Activated naive CD8-positive, alpha-beta T cell treated with anti-CD3 and anti-CD28 coated beads, Interleukin-2, amount 50 U/mL, for 24 hours (primary cell): ENCODE measurements at regions not wholly inside any gene's neighbourhood (a gene's known extent, or its start where the extent isn't known, plus 50 kb on each side); places are given as distances from the start of the nearest gene placed in this dataset.

Source experiments
- ATAC-seq: fragments of 150-1000 bp; cut with Tn5 transposase; one replicate; pipeline ENCODE4 v1.10.0; 2021
- DNase-seq: peaks from one replicate; pipeline ENCODE4 v3.0.0; 2021
- H3K27ac Mint-ChIP-seq: one replicate; pipeline ENCODE4 v1.8.0; 2021; ENCODE audit warnings: mild to moderate bottlenecking, mixed read lengths
- H3K27me3 Mint-ChIP-seq: one replicate; pipeline ENCODE4 v1.8.0; 2021; ENCODE audit warnings: mixed read lengths
- H3K36me3 Mint-ChIP-seq: one replicate; pipeline ENCODE4 v1.8.0; 2021; ENCODE audit warnings: low read depth, mixed read lengths
- H3K4me1 Mint-ChIP-seq: one replicate; pipeline ENCODE4 v1.8.0; 2021; ENCODE audit warnings: mixed read lengths
- H3K4me3 Mint-ChIP-seq: one replicate; pipeline ENCODE4 v1.8.0; 2021; ENCODE audit warnings: mild to moderate bottlenecking, moderate library complexity, mixed read lengths
- H3K9me3 Mint-ChIP-seq: one replicate; pipeline ENCODE4 v1.8.0; 2021; ENCODE audit warnings: mixed read lengths

DNA sequence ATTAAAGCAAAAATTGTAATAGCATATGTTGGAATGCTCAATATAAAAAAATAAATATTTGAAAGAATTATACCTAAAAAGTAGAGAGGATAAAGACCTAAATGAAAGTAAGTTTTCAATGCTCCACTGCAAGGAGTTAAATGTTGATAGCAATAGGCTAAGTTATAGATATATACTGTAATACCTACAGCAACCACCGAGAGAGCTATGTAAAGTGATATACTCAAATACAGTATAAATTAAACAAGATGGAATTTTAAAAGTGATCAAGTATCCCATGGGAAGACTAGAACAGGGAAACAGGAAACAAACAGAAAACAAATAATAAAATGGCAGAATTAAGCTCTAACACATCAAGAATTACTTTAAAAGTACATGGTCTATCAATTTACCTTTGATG is 73.9 kb downstream of the CASP3 start:
- DNase-seq (no peak), ATAC-seq (peak; percentile 54)
- Mint-ChIP-seq H3K36me3 (peaks cover 9% of the 10 kb centered on the region), H3K9me3 (peaks cover 13% of the 10 kb centered on the region), H3K27ac (peak overlapping the region; percentile 88), H3K4me3 (peak overlapping the region; percentile 9), H3K4me1 (peaks cover 14% of the 10 kb centered on the region), H3K27me3 (no peaks in the 10 kb centered on the region)

DNA sequence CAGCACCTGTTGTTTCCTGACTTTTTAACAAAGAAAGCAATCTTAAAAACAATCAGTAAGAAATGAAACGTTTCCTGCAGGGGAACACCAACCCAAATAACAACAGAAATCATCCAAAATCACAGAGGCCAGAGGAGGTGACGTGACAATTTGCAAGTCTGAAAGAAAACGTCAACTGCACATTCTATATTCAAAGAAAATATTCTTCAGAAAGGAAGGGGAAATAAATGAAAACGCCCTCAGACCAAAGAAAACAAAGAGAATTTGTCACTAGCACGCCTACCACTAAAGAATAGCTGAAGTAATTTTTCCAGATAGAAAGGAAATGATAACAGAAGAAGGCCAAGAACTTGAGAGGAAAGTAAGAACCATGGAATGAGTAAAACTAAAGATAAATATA is 74.4 kb downstream of the CASP3 start:
- Mint-ChIP-seq H3K4me3 (peak overlapping the region; percentile 9), H3K27me3 (no peaks in the 10 kb centered on the region), H3K27ac (peak overlapping the region; percentile 88), H3K9me3 (peaks cover 8% of the 10 kb centered on the region), H3K36me3 (peaks cover 9% of the 10 kb centered on the region), H3K4me1 (peaks cover 14% of the 10 kb centered on the region)
- DNase-seq (no peak), ATAC-seq (peak; percentile 46)

DNA sequence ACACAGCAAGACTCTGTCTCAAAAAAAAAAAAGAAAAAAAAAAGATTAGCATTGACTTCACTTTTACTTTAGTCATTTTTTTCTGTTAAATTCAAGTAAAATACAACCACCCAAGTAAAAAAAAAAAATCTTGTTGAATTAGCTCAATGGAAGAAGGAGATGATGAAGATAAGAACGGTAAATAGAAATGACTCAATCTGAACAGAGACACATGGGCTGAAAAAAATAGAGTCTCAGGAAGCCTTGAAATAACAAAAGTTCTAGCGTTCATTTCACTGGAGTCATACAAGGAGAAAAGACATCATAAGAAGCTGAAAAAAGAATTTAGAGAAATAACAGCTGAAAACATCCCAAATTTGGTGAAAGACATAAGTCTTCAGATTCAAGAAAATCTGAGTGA is 75.5 kb downstream of the CASP3 start:
- no peak for DNase-seq
- H3K36me3 Mint-ChIP-seq, result peaks cover 6% of the 10 kb centered on the region
- peaks cover 14% of the 10 kb centered on the region for H3K4me1 Mint-ChIP-seq
- peak overlapping the region; percentile 69 for H3K27ac Mint-ChIP-seq
- H3K4me3 Mint-ChIP-seq, result no peak overlapping the region
- no peak for ATAC-seq
- peaks cover 4% of the 10 kb centered on the region for H3K9me3 Mint-ChIP-seq
- no peaks in the 10 kb centered on the region for H3K27me3 Mint-ChIP-seq

DNA sequence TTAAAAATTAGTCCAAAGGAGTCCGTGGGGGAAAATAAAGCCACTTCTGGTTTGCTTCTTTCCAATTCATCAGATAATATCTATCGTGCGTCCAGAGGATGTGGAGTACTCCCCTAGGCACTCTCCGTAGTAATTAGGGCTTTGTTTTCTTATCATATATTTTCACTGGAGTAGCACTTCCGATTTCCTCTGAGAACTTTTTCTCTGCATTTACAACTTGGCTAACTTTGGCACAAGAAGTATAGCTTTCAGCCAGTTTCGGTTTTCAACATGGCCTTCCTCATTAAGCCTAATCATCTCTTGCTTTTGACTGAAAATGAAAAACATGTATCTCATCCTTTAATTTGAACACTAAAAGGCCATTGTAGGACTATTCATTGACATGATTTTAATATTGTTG is 80.5 kb downstream of the CASP3 start:
- no peak for DNase-seq
- Mint-ChIP-seq H3K4me3 (no peak overlapping the region), H3K27ac (no peak overlapping the region)

DNA sequence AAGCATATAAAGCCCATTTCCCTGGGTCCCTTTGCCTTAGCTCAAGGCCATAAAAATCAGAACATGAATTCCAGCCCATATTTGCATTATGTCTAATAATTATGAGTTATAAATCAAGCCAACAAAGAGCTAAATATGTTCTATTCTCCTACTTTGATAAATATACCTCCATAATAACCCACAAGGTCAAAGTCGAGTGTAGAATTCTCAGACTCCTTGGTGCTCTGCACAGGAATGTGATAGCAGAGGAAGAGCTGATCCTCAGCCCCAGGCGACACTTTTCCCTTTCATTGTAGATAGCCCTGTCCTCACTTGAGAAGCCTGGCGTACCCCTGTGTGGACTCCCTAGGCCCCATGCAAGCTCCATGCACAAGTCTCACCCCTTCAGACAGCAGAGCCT is 85.6 kb downstream of the CASP3 start:
- Mint-ChIP-seq H3K27me3 (no peaks in the 10 kb centered on the region), H3K4me3 (no peak overlapping the region), H3K36me3 (no peaks in the 10 kb centered on the region), H3K27ac (no peak overlapping the region), H3K9me3 (peaks cover 6% of the 10 kb centered on the region), H3K4me1 (no peaks in the 10 kb centered on the region)
- ATAC-seq (no peak), DNase-seq (no peak)

More for the DNA sequence above, 80.5 kb downstream of the CASP3 start:
- Mint-ChIP-seq H3K9me3 (peaks cover 8% of the 10 kb centered on the region), H3K36me3 (peaks cover 2% of the 10 kb centered on the region), H3K4me1 (peaks cover 2% of the 10 kb centered on the region), H3K27me3 (no peaks in the 10 kb centered on the region)
- ATAC-seq, result no peak

DNA sequence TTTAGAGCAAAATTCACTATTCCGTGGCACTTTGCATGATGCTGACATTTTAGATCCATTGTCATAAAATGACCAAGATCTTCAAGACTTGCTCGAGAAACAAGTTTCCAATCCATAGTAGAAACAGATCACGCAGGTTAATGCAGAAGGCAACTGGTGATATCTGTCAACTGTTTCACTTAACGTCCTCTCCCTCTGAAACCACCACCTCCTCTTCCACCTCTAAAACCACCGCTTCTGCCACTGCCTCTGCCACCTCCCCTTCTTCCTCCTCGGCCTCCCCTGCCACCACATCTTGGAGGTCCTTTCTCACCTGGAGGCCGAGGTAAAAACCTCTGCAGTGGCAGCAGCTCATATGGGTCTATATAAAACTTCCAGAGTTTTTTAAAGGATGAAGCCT is 84.6 kb upstream of the IRF2 start:
- ATAC-seq (no peak), DNase-seq (no peak)
- no peaks in the 10 kb centered on the region for H3K36me3 Mint-ChIP-seq
- H3K4me1 Mint-ChIP-seq, result no peaks in the 10 kb centered on the region
- no peak overlapping the region for H3K27ac Mint-ChIP-seq
- H3K9me3 Mint-ChIP-seq, result no peaks in the 10 kb centered on the region
- no peak overlapping the region for H3K4me3 Mint-ChIP-seq
- no peaks in the 10 kb centered on the region for H3K27me3 Mint-ChIP-seq

DNA sequence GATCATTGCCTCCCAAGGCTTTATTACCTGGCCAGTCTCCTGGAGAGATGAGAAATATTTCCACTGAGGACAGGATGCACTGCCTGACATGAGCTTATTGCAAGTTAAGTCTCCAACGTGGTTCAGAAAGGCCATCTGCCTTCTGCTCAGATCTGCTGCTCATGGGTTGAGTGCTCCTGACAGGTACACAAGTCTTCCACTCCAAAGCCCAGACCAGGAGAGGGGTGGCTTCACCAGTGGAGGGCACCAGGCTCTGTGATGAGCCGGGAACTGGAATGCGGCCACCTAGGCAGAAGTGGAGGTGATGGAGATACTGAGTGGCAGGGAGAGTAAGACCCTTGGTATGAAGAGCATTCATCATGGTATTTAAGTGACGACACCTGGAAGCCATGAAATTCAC is 79.5 kb upstream of the IRF2 start:
- H3K9me3 Mint-ChIP-seq, result peaks cover 3% of the 10 kb centered on the region
- H3K4me3 Mint-ChIP-seq, result no peak overlapping the region
- H3K4me1 Mint-ChIP-seq, result no peaks in the 10 kb centered on the region
- no peak overlapping the region for H3K27ac Mint-ChIP-seq
- DNase-seq (no peak), ATAC-seq (no peak)
- no peaks in the 10 kb centered on the region for H3K27me3 Mint-ChIP-seq
- no peaks in the 10 kb centered on the region for H3K36me3 Mint-ChIP-seq

DNA sequence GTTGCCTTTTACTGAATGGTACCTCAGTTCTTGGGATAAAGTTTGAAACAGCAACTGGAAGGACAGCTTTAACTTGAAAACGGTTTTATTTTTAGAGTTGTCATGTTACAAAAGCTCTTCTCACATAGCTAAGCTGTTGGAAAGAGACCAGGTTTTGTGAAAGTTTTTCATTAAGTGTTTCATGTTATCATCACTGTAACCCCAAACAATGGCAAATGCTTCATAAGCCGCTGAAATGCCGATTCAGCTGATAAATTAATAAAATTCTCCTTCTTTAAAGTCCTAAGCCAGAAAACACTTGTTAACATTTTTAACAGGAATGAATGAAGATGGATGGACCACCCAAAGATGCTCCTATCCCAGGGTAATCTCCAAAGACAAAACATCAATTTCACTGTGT is 76.1 kb upstream of the IRF2 start:
- DNase-seq (no peak), ATAC-seq (no peak)
- Mint-ChIP-seq H3K27ac (no peak overlapping the region), H3K4me1 (peaks cover 4% of the 10 kb centered on the region), H3K4me3 (no peak overlapping the region), H3K36me3 (no peaks in the 10 kb centered on the region), H3K27me3 (no peaks in the 10 kb centered on the region), H3K9me3 (peaks cover 3% of the 10 kb centered on the region)

DNA sequence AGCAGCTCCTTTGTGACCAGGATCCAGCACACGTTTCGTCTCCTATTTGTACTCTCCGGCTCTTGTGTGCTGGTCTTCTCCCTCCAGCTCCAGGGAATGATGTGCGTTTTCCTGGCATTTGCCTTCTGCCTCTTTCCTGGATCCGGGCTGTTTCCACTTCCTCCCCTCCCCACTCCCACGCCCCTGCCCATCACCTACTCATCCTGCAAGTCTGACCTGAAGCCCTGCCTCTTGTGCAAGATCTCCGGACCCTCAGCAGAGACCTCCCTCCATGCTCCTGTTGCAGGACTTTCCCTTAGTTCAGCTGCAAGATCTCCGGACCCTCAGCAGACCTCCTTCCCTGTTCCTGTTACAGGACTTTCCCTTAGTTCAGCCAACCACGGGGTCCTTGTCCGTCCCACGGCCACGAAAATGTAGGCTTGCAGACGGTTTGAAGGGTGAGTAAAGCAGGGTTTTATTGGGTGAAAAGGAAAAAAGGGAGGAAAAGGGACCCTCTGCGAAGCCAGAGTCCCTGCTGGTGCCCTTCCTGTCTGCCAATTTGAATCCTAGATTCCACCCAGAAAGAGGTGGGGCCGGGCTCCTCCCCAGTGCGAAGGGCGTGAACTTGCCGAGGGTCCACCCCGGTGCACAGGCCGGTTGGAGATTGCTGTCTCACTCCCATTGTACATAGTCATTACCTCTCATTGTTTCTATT is 74.4 kb upstream of the IRF2 start:
- peaks cover 3% of the 10 kb centered on the region for H3K9me3 Mint-ChIP-seq
- DNase-seq (no peak), ATAC-seq (no peak)
- H3K4me3 Mint-ChIP-seq, result peak overlapping the region; percentile 21
- peaks cover 4% of the 10 kb centered on the region for H3K4me1 Mint-ChIP-seq
- no peaks in the 10 kb centered on the region for H3K27me3 Mint-ChIP-seq
- H3K36me3 Mint-ChIP-seq, result no peaks in the 10 kb centered on the region
- H3K27ac Mint-ChIP-seq, result no peak overlapping the region

DNA sequence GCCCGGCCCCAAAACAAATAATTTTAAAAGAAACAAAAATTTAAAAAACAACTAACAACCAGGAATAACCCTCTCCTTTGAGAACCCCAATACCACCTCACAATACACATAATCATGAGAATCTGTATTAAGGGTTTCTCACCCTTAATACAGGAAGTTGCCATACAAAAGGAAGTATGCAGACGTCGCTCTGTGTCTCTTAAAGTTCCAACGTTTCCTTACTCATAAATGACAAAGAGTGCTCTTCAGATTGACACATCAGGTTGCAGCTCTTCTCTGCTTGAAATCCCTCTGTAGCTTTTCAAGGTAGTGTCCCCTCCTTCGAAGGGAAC is 73.9 kb upstream of the IRF2 start:
- ATAC-seq (no peak), DNase-seq (no peak)
- Mint-ChIP-seq H3K9me3 (peaks cover 3% of the 10 kb centered on the region), H3K27ac (no peak overlapping the region), H3K4me1 (peaks cover 4% of the 10 kb centered on the region), H3K4me3 (no peak overlapping the region), H3K36me3 (no peaks in the 10 kb centered on the region), H3K27me3 (no peaks in the 10 kb centered on the region)

DNA sequence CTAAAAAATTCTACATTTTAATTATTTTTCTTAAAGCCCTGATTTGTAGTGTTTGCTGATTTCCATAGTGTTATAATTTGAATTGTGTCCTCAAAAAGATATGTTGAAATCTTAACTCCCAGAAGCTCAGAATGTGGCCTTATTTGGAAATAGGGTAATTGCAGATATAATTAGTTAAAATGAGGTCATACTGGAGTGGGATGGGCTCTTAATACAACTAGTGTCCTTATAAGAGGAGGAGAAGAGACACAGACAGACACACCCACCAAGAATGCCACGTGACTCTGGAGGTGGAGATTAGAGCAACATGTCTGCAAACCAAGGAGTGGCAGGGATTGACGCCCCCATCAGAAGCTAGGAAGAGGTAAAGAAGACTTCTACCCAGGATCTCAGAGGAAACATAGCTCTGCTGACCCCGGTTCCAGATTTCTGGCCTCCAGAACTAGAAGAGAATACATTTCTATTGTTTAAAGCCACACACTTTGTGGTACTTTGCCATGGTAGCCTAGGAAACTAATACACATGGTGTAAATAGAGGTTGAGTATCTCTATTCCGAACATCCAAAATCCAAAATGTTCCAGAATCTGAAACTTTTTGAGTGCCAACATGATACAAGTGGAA is 70.5 kb upstream of the IRF2 start:
- Mint-ChIP-seq H3K4me1 (peaks cover 4% of the 10 kb centered on the region), H3K36me3 (no peaks in the 10 kb centered on the region), H3K9me3 (no peaks in the 10 kb centered on the region), H3K27me3 (no peaks in the 10 kb centered on the region), H3K27ac (no peak overlapping the region), H3K4me3 (no peak overlapping the region)
- DNase-seq, result no peak
- no peak for ATAC-seq

DNA sequence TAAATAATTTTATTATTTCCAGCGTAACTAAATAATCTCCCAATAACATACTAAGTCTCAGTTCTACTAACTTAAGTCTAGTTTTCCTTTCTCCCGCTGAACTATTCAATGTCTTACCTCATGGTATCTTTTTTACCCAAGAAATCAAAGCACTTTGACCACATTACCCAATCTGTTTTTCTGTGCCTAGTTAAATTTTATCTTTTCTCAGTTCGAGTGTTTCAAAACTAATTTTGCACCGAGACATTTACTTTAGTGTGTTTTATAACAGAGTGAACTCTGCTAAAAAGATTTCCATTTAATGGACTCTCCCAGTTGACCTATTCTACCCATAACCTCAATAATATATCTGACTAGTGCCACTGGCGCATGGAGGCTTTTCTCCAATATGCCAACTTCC is 67.6 kb upstream of the IRF2 start:
- Mint-ChIP-seq H3K27ac (no peak overlapping the region), H3K27me3 (no peaks in the 10 kb centered on the region)

DNA sequence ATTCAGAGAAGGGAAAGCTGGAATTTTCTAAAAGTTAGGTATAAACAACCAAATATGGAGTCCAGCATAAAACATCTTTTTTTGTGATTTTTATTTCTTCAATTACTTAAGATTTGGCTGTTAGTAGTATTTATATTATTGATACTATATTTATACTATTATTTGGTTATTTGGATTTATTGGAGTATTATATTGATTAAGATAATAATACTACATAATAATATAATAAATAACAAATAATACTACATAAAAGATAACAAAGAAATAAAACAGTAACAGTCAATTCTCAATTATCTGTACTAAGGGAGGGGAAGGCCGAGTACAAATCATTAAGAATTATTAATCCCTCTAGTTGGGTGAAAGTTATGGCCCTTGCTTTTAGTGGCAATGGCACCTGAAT is 66.0 kb upstream of the IRF2 start:
- H3K9me3 Mint-ChIP-seq, result no peaks in the 10 kb centered on the region
- no peak overlapping the region for H3K4me3 Mint-ChIP-seq
- no peaks in the 10 kb centered on the region for H3K27me3 Mint-ChIP-seq
- ATAC-seq, result no peak
- no peak for DNase-seq
- no peaks in the 10 kb centered on the region for H3K36me3 Mint-ChIP-seq
- no peak overlapping the region for H3K27ac Mint-ChIP-seq
- H3K4me1 Mint-ChIP-seq, result peaks cover 25% of the 10 kb centered on the region

More for the DNA sequence above, 67.6 kb upstream of the IRF2 start:
- ATAC-seq (no peak), DNase-seq (no peak)
- peaks cover 11% of the 10 kb centered on the region for H3K4me1 Mint-ChIP-seq
- no peaks in the 10 kb centered on the region for H3K36me3 Mint-ChIP-seq
- no peak overlapping the region for H3K4me3 Mint-ChIP-seq
- H3K9me3 Mint-ChIP-seq, result no peaks in the 10 kb centered on the region

DNA sequence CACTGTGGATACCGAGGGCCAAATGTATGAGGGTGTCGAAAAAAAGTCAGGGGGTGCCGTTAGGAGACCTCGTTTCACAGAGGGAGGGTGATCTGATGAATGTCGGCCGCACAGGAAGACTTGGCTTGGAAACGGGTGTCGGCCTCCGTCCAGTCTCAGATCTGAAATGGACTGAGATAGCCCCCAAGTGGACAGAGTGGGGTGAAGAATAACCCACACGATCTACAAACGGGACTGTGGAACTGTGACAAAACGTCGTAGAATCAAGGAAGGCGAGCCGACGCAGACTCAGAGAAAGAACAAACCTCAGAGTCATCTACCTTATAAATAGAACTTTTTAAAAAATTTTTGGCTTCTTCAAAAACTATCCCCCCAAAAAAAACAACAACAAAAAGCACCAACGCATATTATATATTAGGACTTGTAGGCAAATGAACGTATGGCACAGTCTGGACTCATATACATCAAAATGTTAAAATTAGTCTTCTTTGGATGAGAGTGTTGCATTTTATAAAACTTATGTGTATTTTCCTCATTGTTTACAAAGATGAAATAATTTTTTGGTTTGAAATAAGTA is 63.8 kb upstream of the IRF2 start:
- Mint-ChIP-seq H3K36me3 (no peaks in the 10 kb centered on the region), H3K9me3 (no peaks in the 10 kb centered on the region), H3K4me1 (peaks cover 44% of the 10 kb centered on the region), H3K27me3 (no peaks in the 10 kb centered on the region), H3K4me3 (peak overlapping the region; percentile 94), H3K27ac (peak overlapping the region; percentile 97)
- DNase-seq (peak; percentile 67), ATAC-seq (peak; percentile 68)

DNA sequence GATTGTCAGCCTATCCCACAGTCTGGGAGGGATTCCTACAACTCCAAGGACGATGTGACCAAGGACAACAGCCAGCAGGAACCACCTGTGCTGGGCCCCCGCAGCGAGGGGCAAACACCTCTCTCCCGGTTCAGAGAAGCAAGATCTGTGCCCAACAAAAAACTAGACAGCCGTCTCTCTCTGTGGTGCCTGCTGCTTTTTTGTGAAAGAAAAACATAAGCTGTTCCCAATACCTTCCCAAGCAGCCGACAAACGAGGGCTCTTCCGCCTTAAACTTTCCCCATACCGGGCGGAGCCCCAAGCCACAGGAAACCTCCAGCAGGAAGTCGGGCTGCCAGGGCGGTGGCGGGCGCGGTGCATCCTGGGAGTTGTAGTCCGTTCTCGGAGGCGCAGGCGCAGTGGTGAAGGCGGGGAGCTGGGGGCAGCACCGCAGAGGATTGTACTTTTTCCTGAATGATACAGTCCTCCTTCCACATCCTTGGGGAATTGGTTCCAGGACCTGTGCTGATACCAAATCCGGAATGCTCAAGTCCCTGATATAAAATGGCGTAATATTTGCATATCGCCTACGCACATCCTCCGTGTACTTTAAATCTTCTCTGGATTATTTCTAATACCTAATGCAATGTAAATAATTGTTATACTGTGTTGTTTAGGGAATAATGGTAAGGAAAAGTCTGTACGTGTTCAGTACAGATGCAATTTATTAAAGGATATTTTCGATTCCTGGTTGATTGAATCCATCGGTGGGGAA is 63.1 kb upstream of the IRF2 start:
- peak; percentile 76 for ATAC-seq
- peak; percentile 94 for DNase-seq
- H3K27ac Mint-ChIP-seq, result peak overlapping the region; percentile 97
- H3K4me3 Mint-ChIP-seq, result peak overlapping the region; percentile 94
- no peaks in the 10 kb centered on the region for H3K27me3 Mint-ChIP-seq
- H3K36me3 Mint-ChIP-seq, result no peaks in the 10 kb centered on the region
- no peaks in the 10 kb centered on the region for H3K9me3 Mint-ChIP-seq
- H3K4me1 Mint-ChIP-seq, result peaks cover 49% of the 10 kb centered on the region
